ENCODE measurements at regions not wholly inside any gene's neighbourhood (a gene's known extent, or its start where the extent isn't known, plus 50 kb on each side); places are given as distances from the start of the nearest gene placed in this dataset.
"Not testable (repeated sequence)": the region's sequence is repeated elsewhere in the genome, so short reads cannot be mapped to it uniquely, and the experiment has no call there.

DNA sequence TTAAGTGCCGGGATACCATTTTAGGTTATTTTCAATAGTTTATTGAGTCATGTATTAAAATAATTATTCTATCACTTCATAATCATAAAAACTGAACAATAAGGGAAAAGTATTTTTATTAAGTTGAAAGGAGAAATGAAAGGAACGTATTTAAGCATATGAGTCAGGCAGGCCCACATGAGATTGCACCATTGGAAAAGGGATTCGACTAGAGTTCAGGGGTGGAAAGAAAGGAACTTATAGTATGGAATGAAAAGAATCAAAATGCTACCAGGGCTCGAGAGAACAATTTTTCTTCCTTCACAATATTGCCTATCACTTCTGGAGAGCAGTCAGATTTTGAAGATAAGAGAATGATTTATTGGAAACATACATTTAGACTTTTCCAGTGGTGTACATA, 516.5 kb upstream of the NETO1 start:
- no peak for DNase-seq

DNA sequence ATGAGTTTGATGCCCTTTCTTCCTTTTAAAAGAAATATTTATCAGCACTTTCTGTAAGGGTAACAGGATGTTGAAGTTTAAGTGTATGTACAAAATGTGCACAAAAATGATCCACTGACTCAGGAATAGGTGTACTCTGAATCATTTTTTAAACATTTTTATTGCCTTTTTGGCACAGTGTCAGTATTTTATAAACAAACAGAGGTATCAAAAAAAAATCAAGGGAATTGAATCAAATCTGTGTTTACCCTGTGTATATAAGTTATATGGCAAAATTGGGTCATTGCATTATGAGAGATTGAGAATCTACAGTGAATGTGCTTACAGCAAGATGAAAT, 513.9 kb upstream of the NETO1 start:
- DNase-seq, result no peak

DNA sequence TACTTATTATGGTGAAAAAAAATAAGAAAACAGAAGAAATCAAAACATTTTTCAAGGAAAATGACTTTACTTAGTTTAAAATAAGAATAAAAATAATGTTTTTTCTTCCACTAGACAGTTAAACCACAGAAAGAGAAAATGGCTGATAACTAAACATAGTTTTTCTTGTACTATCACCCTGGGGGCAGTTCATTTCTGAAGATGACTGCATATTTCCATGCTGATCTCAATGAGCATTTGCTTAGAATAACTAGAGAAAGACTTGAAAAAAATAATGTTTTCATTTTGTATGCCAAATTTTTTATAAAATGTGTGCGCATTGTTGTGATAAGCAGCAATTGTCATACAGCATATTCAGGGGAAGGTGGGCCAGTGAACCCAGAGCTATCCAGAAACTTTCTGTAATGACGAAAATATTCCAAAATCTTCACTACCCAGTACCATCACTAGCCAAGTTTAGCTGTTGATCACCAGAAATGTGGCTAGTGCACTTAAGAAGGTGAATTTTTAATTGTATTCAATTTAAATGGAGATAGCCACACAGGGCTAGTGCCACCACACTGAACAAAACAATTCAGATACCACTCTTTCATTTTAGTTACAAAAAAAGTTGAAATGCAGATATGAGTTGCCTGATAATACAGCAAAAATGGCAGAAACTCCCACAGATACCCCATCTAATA, 513.4 kb upstream of the NETO1 start:
- no peak for DNase-seq

DNA sequence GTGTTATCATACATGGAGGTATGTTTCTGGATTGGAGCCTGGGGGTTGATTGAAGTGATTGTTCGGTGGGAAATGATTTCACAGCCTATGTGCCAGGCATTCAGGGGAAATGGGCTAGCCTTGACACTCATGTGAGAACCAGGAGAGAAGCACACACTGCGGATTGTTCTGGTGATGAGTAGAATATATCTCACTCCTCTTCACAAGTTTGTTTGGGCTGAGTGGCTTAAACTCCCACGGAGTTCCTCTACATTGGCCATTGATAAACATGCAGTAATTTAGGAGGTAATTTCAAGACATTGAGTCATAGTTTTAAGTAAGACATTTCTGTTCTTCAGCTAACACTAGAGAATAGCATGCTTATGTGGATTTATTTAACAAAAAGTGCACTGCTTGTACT, 498.9 kb upstream of the NETO1 start:
- DNase-seq, result no peak

DNA sequence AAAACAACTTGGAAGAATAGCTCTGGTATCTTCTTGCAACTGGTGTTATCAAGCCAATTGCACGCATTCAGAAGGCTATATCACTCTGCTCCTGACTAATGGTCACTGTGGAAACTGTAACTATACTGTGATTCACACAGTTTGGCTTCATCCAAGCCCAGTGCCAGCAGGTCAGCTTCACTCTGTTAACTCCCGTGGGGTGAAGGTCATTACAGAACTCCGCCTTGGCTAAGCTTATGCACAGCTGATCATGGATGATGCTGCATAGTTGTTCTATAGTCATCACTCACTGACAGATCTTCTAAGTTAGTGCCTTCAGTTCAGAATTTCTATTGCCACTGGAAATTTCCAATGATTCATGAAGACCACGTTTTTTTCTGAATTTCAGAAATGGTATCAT, 497.2 kb upstream of the NETO1 start:
- DNase-seq, result no peak

DNA sequence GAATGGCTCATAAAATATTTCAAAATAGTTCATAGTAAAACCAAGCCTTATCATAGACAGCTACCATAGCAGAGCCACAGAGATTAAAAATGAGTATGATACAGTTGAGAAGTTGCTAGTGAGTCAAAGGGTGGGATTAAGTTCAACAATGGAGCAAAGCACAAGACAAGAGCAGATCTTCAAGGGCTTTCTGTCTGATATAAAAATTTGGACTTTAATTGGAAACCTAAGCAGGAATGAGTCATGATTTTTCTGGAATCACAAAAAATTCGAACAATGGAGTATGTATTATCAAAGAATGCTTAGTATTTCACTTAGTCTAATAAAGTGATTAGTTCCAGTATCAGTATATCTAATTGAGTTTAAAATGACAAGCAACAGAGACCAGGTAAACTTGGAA, 487.3 kb upstream of the NETO1 start:
- no peak for DNase-seq

DNA sequence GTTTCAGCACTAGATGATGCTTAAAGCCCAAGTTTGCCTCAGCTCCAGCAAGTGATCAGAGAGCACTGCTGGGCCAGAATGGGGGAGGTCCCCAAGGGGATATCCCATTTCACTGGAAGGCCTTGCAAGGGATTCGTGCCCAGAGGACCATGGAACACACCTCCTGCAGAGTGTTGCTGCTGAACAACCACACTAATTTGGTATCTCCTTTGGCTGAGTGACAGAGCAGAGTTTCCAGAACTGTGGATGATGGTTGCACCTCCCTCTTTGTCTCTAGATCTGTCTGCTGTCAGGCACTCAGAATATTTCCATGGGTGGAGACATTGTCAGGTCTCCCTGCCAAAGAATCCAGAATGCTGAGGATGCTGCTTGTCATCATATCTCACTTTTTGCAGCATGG, 484.8 kb upstream of the NETO1 start:
- no peak for DNase-seq

DNA sequence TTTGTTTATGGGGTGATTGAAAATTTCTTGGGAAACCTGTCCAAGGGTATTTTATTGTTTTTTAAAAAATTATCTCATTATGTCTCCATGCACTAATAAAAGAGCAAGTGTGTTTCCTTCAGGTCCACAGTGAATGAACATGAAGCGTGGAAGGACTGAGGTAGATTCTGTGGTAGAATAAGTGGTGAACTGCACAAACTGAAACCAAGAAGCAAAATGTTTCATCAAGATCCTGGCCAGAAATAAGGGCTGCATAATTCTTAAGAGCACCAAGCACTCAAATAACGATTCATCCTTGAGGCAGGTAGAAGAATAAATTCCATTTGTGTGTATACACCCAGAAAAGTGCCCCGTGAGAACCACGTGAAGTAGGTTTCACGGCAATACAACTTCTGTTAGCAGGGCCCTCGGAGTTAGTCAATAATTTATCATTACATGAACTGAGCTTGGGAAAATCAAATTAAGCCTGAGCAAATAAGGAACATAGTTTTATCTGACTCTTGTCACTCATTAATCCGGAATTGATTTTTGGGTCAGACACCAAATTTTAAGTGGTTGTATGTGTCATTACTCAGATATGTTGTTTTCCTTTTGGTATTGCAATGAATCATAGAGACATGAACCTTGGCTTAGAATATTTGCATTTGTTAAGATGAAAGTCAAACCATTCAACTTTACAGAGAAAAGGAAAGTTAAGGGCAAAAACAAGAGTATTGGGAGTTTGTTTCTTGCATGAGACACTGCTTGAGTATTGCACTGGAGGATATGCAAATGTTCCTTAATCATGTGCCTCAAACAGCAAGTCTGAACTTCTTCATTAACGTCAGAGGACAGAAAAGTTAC, 472.6 kb upstream of the NETO1 start:
- no peak for DNase-seq

DNA sequence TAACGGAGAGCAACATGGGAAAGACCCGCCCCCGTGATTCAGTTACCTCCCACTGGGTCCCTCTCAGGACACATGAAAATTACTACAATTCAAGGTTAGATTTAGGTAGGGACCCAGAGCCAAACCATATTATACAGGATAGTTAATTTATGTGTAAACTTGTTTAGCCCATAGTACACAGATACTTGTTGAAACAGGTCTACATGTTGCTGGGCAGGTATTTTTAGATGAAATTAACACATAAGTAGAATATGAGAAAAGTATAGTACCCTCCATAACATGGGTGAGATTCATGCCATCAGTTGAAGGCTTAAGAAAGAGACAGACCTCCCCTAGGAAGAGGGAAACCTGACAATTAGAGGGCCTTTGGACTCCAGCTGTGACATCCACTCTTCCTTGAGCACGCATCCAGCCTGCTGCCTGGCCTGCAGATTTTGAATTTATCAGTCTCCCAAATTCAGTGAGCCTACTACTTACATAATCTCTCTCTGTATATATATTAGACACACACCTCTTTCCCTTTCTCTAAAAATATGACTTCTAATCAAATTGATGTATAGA, 463.5 kb upstream of the NETO1 start:
- DNase-seq, result no peak

DNA sequence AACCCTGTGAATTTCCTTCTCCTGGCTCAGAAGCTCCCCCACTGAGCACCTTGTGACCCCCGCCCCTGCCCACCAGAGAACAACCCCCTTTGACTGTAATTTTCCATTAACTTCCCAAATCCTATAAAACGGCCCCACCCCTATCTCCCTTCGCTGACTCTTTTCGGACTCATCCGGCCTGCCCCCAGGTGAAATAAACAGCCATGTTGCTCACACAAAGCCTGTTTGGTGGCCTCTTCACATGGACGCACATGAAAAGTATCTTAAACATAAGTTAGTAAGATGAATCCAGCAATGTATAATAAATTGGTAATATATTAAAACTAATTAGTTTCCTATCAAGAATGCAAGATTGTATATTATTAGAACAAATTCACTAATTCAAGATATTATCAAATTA, 462.3 kb upstream of the NETO1 start:
- not testable (repeated sequence) for DNase-seq

DNA sequence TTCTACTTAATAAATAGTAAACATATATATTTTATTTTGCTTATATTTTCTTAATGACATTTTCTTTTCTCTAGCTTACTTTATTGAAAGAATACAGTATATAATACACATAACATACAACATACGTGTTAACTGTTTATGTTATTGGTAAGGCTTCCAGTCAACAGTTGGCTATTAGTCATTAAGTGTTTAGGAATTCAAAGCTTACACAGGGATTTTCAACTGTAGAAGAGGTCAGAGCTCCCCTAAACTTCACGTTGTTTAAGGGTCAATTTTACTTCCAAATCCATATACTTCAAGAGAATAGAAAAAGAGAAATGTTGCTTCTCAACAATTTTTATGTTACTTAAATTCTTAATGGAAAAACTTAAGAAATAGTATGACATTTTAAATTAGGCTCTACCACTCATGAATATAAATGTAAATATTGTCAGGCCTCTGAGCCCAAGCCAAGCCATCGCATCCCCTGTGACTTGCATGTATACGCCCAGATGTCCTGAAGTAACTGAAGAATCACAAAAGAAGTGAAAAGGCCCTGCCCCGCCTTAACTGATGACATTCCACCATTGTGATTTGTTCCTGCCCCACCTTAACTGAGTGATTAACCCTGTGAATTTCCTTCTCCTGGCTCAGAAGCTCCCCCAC, 456.5 kb upstream of the NETO1 start:
- DNase-seq, result not testable (repeated sequence)

DNA sequence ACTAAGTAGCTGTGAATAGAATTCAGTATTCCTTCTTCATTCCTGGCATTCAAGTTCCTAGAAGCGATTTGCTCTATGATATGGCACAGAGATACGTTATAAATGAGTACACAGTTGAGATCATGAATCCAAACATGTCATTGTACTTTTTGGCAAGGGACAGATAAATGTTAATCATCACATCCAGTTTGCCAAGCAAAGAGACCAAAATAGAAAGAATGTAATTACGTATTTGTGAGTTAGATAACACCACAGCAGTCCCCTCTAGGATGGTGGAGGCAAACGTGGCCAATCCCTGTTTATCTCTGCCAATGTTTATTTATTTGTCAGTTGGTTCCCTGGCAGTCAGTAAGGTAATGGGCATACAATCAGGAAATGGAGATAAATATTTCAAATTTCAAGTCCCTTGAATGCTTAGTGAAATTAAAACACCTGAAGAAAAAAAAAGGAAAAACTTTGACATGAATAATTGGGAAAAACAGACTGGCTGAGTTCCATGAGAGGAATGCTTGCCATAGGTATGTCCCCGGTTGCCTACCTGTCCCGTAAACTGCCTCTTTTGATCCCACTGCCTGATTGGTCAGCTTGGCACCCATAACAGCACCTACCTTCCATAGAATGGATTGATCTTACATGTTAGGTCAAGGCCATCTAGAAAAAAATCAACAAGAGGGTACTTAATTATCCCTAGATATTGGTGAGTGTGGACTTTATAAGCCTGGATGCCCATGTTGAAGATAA, 451.1 kb upstream of the NETO1 start:
- DNase-seq, result no peak

DNA sequence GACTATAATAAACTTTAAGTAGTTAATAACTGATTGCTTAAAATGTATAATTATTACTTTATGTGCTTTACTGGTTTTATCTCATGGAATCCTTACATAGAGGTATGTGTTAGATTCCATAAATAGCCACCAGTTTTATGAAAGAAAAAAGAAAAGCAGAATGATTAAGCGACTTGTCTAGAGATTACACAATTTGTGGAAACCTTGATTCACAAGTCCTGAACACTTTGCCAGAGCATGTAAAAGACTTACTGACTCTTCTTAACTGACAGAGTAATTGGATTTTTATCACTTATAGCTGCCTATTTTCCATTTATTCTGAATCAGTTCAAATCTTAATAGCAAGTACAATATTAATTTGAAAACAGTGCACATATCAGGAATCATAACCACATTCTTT, 448.7 kb upstream of the NETO1 start:
- no peak for DNase-seq

DNA sequence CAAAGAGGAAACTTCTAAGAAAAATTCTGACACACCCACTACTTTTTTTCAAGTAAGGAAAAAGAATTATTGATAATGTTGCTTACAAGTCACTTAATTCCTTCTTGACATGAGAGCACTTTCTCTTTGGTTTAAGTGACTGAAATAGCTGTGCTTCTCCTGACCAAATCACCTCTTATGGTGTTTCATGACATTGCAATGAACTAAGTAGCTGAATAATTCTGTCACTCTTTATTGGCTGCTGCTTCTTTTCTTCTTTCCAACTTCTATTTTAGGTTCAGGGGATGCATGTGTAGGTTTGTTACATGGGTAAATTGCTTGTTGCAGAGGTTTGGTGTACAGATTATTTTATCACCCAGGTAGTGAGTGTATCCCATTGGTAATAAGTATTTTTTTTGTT, 447.6 kb upstream of the NETO1 start:
- DNase-seq, result no peak

DNA sequence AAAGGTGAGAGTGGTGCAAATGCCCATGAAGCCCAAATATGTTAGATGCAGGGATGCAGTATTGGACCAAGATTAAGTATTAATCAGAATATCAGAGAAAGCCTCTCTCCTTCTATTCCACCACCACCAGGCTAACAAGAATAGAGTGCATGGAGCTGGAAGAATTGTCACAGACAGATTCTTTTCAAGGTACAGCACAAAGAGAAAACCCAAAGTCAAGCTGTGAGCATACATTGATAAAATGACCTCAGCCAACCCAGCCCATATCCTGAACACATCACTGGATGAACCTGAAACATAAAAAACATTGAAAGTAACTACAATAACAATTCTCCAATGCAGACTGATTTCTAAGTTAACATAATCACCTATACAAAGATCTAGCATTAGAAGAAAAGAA, 445.7 kb upstream of the NETO1 start:
- DNase-seq, result no peak

DNA sequence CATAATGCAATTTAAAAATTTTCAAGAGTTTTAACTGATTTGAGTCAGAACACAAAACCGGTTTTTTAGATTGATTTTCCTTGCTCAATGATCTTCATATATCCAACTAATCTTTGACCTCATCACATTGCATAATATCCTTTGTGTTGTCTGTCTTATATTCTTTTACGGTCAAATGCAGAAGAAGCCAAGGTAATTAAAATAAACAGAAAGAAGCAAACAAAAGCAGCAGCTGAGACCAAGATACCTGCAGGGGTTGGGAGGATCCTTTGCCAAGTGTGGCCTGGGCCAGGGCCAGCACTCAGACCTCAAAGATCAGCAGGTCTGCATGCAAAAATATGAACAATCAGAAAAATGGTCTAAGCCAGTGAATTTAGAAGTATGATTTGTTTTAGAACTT, 428.9 kb upstream of the NETO1 start:
- no peak for DNase-seq

DNA sequence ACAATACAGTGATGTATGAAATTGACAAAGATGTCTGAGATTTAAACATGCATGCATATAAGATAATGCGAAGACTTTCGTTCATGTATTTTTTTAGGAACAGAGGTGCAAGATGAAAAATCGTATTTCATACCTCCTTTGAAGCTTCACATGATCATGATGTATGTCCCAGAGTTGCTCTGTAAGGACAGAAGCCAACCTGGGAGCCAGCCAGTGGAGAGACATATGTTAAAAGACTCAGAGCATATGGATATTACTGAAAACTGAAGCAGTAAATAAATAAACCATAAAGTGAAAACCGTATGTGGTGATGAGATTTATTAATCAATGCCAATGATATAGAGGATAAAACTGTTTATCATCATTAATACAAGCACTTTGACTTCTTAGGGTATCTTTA, 424.4 kb upstream of the NETO1 start:
- no peak for DNase-seq

DNA sequence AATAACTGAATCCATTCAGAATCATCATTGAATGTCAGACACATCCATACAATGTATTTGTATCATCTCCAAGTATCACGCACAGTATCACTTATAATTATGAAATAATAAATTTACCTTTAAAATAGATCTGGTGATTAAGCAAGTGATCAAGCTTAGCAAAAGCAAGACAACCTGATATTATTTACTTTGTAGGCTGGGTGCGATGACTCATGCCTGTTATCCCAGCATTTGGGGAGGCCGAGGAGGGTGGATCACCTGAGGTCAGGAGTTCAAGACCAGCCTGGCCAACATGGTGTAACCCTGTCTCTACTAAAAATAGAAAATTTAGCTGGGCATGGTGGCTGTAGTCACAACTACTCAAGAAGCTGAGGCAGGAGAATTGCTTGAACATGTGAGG, 421.0 kb upstream of the NETO1 start:
- DNase-seq, result no peak

DNA sequence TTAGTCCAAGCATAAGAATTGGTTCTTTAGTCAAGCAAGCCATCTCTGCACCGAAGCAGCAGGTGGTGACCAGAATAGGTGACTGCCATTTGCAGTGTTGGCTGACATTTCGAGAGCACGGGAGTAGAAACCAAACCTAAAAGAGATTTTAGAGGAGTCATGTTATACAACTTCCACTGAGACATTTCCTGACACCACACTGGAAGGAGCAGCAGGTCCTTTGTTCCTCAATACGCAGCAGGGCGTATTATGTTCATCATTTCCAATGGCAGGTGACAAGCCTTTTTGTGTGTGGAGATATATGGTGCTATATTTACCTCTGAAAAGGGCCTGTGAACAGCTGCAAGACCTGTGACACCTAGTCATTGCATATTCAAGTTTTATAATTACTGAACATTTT, 418.8 kb upstream of the NETO1 start:
- no peak for DNase-seq

DNA sequence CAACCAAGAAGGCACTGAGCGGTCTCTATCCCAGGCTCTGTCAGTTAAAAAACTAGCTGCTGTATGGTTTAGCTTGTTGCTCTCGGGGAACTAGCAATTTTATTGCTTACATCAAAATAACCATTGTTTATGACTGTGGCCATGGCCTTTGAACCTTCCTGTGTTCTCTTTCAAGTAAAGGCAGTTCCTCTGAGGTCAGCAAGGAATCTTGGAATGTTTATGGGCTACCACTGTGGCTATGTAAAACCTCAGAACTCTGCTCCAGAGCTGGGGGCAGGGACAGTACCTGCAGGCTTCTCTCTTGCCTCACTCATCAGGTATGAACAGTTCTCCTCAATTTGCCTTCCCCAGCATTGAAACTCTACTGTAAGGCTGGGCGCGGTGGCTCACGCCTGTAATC, 416.0 kb upstream of the NETO1 start:
- no peak for DNase-seq

DNA sequence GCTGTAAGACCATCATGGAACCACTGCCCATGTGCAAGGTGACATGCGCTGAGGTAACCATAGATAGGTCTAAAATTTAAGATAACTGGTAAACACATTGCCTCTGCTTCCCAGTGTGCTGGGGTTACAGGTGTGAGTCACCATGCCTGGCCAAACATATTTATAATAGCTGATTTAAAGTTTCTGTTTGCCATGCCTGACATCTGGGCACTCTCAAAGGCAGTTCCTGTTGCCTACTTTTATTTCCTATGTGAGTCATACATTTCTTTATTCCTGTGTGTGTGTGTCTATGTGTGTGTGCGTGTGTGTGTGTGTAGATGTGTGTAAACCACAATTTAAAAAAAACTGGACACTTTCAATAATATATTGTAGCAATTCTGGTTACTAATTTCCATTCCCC, 415.2 kb upstream of the NETO1 start:
- no peak for DNase-seq

DNA sequence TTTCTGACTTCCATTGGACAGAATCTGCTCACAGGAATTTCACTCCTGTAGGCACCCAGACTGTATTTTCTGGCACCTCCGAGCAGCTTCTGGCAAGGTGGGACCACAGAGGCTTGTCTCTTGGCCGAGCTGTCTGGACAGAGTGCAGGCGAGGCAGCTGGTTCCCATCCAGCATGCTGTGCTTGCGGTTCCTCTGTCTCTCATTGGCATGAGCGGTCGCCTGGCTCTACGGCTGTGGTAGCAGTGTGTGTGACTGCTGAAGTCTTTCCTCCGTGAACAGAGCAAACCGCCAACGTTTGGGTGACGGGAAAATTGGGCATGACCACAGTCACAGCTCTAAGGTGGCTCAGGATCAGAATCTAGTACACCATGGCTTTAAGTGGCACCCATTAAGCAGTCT, 411.7 kb upstream of the NETO1 start:
- DNase-seq, result no peak
